Chondrocyte (in vitro differentiated cells): ENCODE measurements at regions not wholly inside any gene's neighbourhood (a gene's known extent, or its start where the extent isn't known, plus 50 kb on each side); places are given as distances from the start of the nearest gene placed in this dataset.

Source experiments
- DNase-seq: peaks from one replicate; pipeline ENCODE4 v3.0.0; 2021; ENCODE audit warnings: mixed read lengths, low spot score
- H3K27ac Mint-ChIP-seq: one replicate; pipeline ENCODE4 v1.8.0; 2021; ENCODE audit warnings: mild to moderate bottlenecking, moderate library complexity, mixed read lengths; ENCODE audit not compliant: unreplicated experiment
- H3K27me3 Mint-ChIP-seq: 2 replicates; pipeline ENCODE4 v1.8.0; 2021; ENCODE audit warnings: low read depth, mixed read lengths
- H3K36me3 Mint-ChIP-seq: 2 replicates; pipeline ENCODE4 v1.8.0; 2021; ENCODE audit warnings: low read depth, mixed read lengths
- H3K4me1 Mint-ChIP-seq: 2 replicates; pipeline ENCODE4 v1.8.0; 2021; ENCODE audit warnings: low read depth, mild to moderate bottlenecking, mixed read lengths
- H3K4me3 Mint-ChIP-seq: one replicate; pipeline ENCODE4 v1.8.0; 2021; ENCODE audit warnings: mild to moderate bottlenecking, moderate library complexity, mixed read lengths; ENCODE audit not compliant: unreplicated experiment
- H3K9me3 Mint-ChIP-seq: 2 replicates; pipeline ENCODE4 v1.8.0; 2021; ENCODE audit warnings: low read depth, mixed read lengths
- TF ChIP-seq, protein P1 (sequence below): fragments of 200-600 bp; sonication (generic); IDR thresholded peaks from 2 replicates; pipeline ENCODE4 v1.5.0; 2021; ENCODE audit warnings: antibody characterized with exemption, mild to moderate bottlenecking, moderate library complexity

- Mint-ChIP-seq H3K27ac (no peak overlapping the region), H3K4me3 (no peak overlapping the region), H3K9me3 (peaks cover 3% of the 10 kb centered on the region), H3K4me1 (no peaks in the 10 kb centered on the region), H3K27me3 (no peaks in the 10 kb centered on the region), H3K36me3 (no peaks in the 10 kb centered on the region)
- DNase-seq, result no peak
- TF ChIP-seq, protein P1, sequence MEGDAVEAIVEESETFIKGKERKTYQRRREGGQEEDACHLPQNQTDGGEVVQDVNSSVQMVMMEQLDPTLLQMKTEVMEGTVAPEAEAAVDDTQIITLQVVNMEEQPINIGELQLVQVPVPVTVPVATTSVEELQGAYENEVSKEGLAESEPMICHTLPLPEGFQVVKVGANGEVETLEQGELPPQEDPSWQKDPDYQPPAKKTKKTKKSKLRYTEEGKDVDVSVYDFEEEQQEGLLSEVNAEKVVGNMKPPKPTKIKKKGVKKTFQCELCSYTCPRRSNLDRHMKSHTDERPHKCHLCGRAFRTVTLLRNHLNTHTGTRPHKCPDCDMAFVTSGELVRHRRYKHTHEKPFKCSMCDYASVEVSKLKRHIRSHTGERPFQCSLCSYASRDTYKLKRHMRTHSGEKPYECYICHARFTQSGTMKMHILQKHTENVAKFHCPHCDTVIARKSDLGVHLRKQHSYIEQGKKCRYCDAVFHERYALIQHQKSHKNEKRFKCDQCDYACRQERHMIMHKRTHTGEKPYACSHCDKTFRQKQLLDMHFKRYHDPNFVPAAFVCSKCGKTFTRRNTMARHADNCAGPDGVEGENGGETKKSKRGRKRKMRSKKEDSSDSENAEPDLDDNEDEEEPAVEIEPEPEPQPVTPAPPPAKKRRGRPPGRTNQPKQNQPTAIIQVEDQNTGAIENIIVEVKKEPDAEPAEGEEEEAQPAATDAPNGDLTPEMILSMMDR, result no peak
These were observed 306.1 kb upstream of the ADARB2 start for GRCh38 chr10:2043379-2043778.

- TF ChIP-seq, protein P1, result no peak
- H3K36me3 Mint-ChIP-seq, result peaks cover 3% of the 10 kb centered on the region
- no peak overlapping the region for H3K27ac Mint-ChIP-seq
- peaks cover 10% of the 10 kb centered on the region for H3K9me3 Mint-ChIP-seq
- DNase-seq, result no peak
- H3K4me1 Mint-ChIP-seq, result no peaks in the 10 kb centered on the region
- H3K27me3 Mint-ChIP-seq, result no peaks in the 10 kb centered on the region
- H3K4me3 Mint-ChIP-seq, result no peak overlapping the region
These were observed 300.7 kb upstream of the ADARB2 start for GRCh38 chr10:2038036-2038435.

DNA sequence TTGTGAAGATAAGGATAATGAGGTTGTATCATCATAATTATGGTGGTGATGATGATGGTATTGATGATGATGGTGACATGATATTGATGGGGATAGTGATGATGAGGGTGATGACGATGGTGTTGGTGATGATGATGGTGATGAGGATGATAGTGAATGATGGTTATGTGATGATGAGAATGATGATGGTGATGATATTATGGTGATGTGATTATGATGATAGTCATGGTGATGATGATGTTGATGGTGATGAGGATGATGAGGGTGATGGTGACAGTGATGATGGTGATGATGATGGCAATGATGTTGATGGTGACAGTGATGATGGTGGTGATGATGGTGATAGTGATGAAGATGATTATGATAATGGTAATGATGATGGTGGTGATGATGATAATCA, 299.9 kb upstream of the ADARB2 start:
- Mint-ChIP-seq H3K36me3 (peaks cover 3% of the 10 kb centered on the region), H3K4me1 (no peaks in the 10 kb centered on the region), H3K27ac (no peak overlapping the region), H3K9me3 (peaks cover 13% of the 10 kb centered on the region), H3K27me3 (peaks cover 2% of the 10 kb centered on the region), H3K4me3 (no peak overlapping the region)
- TF ChIP-seq, protein P1, result no peak
- no peak for DNase-seq

- H3K27me3 Mint-ChIP-seq, result peaks cover 2% of the 10 kb centered on the region
- H3K4me3 Mint-ChIP-seq, result no peak overlapping the region
- no peak overlapping the region for H3K27ac Mint-ChIP-seq
- no peaks in the 10 kb centered on the region for H3K4me1 Mint-ChIP-seq
- H3K9me3 Mint-ChIP-seq, result peaks cover 14% of the 10 kb centered on the region
- DNase-seq, result no peak
- TF ChIP-seq, protein P1, result no peak
- H3K36me3 Mint-ChIP-seq, result peaks cover 3% of the 10 kb centered on the region
These were observed 298.9 kb upstream of the ADARB2 start for GRCh38 chr10:2036209-2036608.

DNA sequence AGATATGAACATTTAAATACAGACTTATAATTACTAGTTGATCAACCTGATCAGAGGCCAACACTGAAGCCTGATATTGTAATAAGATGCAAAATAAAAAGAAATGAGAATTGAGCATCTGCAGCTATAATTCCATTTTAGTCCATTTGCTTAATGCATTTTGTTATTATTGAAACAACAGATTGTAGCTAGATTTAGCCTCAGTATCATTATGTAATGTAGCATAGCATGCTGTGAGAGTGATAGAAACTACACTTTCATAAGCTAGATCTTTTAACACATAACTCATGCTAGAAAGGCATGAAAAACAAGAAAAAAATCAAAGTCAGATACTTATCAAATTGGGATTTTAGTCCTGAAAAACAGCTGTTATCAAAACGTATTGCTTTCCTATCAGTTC, 292.7 kb upstream of the ADARB2 start:
- Mint-ChIP-seq H3K27me3 (peaks cover 3% of the 10 kb centered on the region), H3K4me1 (peaks cover 5% of the 10 kb centered on the region), H3K9me3 (peaks cover 15% of the 10 kb centered on the region), H3K27ac (no peak overlapping the region), H3K36me3 (peaks cover 2% of the 10 kb centered on the region), H3K4me3 (no peak overlapping the region)
- no peak for DNase-seq
- TF ChIP-seq, protein P1, result no peak
